Hematopoietic multipotent progenitor cell (in vitro differentiated cells): ENCODE measurements at regions not wholly inside any gene's neighbourhood (a gene's known extent, or its start where the extent isn't known, plus 50 kb on each side); places are given as distances from the start of the nearest gene placed in this dataset.
A peak's percentile ranks its signal among the peaks of the same experiment; 100 is the strongest.
"Not testable (repeated sequence)": the region's sequence is repeated elsewhere in the genome, so short reads cannot be mapped to it uniquely, and the experiment has no call there.

Experiments used
- DNase-seq, 3 donors: peaks; one replicate each; pipeline ENCODE4 v3.0.0-alpha.2; 2011 to 2015; ENCODE audit warnings: low read depth in 2 of 3, low spot score in 2 of 3

- DNase-seq, result no peak
These were observed 219.0 kb upstream of the PIK3R1 start for GRCh38 chr5:67996596-67996995.

- no peak for DNase-seq
These were observed 222.6 kb upstream of the PIK3R1 start for GRCh38 chr5:67992923-67993322.

GRCh38 chr5:67989456-67989855 is 226.1 kb upstream of the PIK3R1 start:
- no peak for DNase-seq

- DNase-seq, result no peak
These were observed 228.8 kb upstream of the PIK3R1 start for GRCh38 chr5:67986761-67987160.

- DNase-seq, result no peak
These were observed 229.7 kb upstream of the PIK3R1 start for GRCh38 chr5:67985686-67986387.

- no peak for DNase-seq
These were observed 231.0 kb upstream of the PIK3R1 start for GRCh38 chr5:67984546-67984945.

GRCh38 chr5:67983251-67984110 is 232.1 kb upstream of the PIK3R1 start:
- DNase-seq, result peak in 2 of 3 donors; percentile 50 to 78

- not testable (repeated sequence) for DNase-seq
These were observed 233.4 kb upstream of the PIK3R1 start for GRCh38 chr5:67982160-67982559.

GRCh38 chr5:67978171-67978570 is 237.4 kb upstream of the PIK3R1 start:
- no peak for DNase-seq

- DNase-seq, result peak in 1 of 3 donors; percentile 51
These were observed 238.5 kb upstream of the PIK3R1 start for GRCh38 chr5:67976891-67977601.

GRCh38 chr5:67976181-67976580 is 239.4 kb upstream of the PIK3R1 start:
- no peak for DNase-seq

- no peak for DNase-seq
These were observed 241.1 kb upstream of the PIK3R1 start for GRCh38 chr5:67974471-67974870.

- DNase-seq, result no peak
These were observed 241.5 kb upstream of the PIK3R1 start for GRCh38 chr5:67974054-67974453.

- peak in 1 of 3 donors; percentile 47 for DNase-seq
These were observed 243.4 kb upstream of the PIK3R1 start for GRCh38 chr5:67971971-67972821.

- no peak for DNase-seq
These were observed 244.2 kb upstream of the PIK3R1 start for GRCh38 chr5:67971223-67971830.

- DNase-seq, result no peak
These were observed 245.9 kb upstream of the PIK3R1 start for GRCh38 chr5:67969631-67970030.

GRCh38 chr5:67969176-67969575 is 246.4 kb upstream of the PIK3R1 start:
- no peak for DNase-seq

GRCh38 chr5:67966712-67967111 is 248.8 kb upstream of the PIK3R1 start:
- no peak for DNase-seq

- no peak for DNase-seq
These were observed 250.9 kb upstream of the PIK3R1 start for GRCh38 chr5:67964619-67965018.
